Keratinocyte (primary cell): ENCODE measurements at regions not wholly inside any gene's neighbourhood (a gene's known extent, or its start where the extent isn't known, plus 50 kb on each side); places are given as distances from the start of the nearest gene placed in this dataset.

Source experiments
- CTCF ChIP-seq, 3 experiments: IDR thresholded peaks in 1 of 3; conservative IDR thresholded peaks in 1 of 3; optimal IDR thresholded peaks in 1 of 3; 2 replicates in 2 of 3; 3 replicates in 1 of 3; pipeline versions ENCODE3 to v1.5.1; 2011; ENCODE audit warnings: low read length in 3 of 3, mild to moderate bottlenecking in 3 of 3, moderate library complexity in 2 of 3, control low read depth in 1 of 3, inconsistent platforms in 1 of 3; ENCODE audit not compliant: insufficient read depth in 2 of 3; ENCODE audit errors: extremely low read depth in 1 of 3
- EZH2 ChIP-seq: IDR thresholded peaks from one replicate; pipeline ENCODE4 v1.6.1; 2012; ENCODE audit warnings: inconsistent platforms, mild to moderate bottlenecking, low read length, moderate library complexity

GRCh38 chr6:81942067-81942370 lies 189.5 kb upstream of the TENT5A start:
- TF ChIP-seq CTCF (optimal IDR thresholded peaks at IDR 0.05 in 1 of 3, IDR thresholded peaks at IDR 0.05 in 1 of 3, conservative IDR thresholded peaks at IDR 0.05 in 1 of 3; ENCODE audit: extremely low read depth in 1 of 3, insufficient read depth in 2 of 3, low read length in 3 of 3): no peak
- no peak for TF ChIP-seq EZH2
